Cardiac muscle cell (in vitro differentiated cells and primary cell): ENCODE measurements at regions not wholly inside any gene's neighbourhood (a gene's known extent, or its start where the extent isn't known, plus 50 kb on each side); places are given as distances from the start of the nearest gene placed in this dataset.

Experiments
- DNase-seq, 2 donors: peaks; one replicate each; pipeline versions ENCODE4 v3.0.0 to v3.0.0-alpha.2; 2010 to 2017; ENCODE audit warnings: low read depth in 1 of 2, low spot score in 1 of 2
- H3K27ac ChIP-seq: fragments of 200-600 bp; sonication (generic); 2 replicates; pipeline ENCODE4 v1.5.1; 2016
- H3K27me3 ChIP-seq: fragments of 200-600 bp; sonication (generic); 2 replicates; pipeline ENCODE4 v1.6.0; 2016; ENCODE audit warnings: control low read depth
- H3K36me3 ChIP-seq: fragments of 200-600 bp; sonication (generic); 2 replicates; pipeline ENCODE4 v1.5.1; 2016; ENCODE audit warnings: control low read depth
- H3K4me1 ChIP-seq: fragments of 200-600 bp; sonication (generic); 2 replicates; pipeline ENCODE4 v1.8.1; 2017; ENCODE audit warnings: low read depth, mild to moderate bottlenecking, mixed run types
- H3K4me3 ChIP-seq: fragments of 200-600 bp; sonication (generic); 2 replicates; pipeline ENCODE4 v1.5.1; 2016; ENCODE audit warnings: mild to moderate bottlenecking
- H3K9me3 ChIP-seq: fragments of 200-600 bp; sonication (generic); 2 replicates; pipeline ENCODE4 v1.5.1; 2017; ENCODE audit warnings: low read depth, mild to moderate bottlenecking, control low read depth
- CTCF ChIP-seq: IDR thresholded peaks from 2 replicates; pipeline ENCODE4 v1.5.1; 2012; ENCODE audit warnings: low read depth, mild to moderate bottlenecking, low read length

- Histone ChIP-seq H3K27me3 (no peaks in the 10 kb centered on the region), H3K9me3 (peaks cover 4% of the 10 kb centered on the region), H3K36me3 (no peaks in the 10 kb centered on the region), H3K4me1 (no peaks in the 10 kb centered on the region), H3K4me3 (no peak overlapping the region), H3K27ac (no peak overlapping the region)
- DNase-seq = no peak
- no peak for TF ChIP-seq CTCF
These were observed 58.2 kb upstream of the NUPR2 start for GRCh38 chr7:56174346-56174874.
